ENCODE measurements at regions not wholly inside any gene's neighbourhood (a gene's known extent, or its start where the extent isn't known, plus 50 kb on each side); places are given as distances from the start of the nearest gene placed in this dataset.

DNA sequence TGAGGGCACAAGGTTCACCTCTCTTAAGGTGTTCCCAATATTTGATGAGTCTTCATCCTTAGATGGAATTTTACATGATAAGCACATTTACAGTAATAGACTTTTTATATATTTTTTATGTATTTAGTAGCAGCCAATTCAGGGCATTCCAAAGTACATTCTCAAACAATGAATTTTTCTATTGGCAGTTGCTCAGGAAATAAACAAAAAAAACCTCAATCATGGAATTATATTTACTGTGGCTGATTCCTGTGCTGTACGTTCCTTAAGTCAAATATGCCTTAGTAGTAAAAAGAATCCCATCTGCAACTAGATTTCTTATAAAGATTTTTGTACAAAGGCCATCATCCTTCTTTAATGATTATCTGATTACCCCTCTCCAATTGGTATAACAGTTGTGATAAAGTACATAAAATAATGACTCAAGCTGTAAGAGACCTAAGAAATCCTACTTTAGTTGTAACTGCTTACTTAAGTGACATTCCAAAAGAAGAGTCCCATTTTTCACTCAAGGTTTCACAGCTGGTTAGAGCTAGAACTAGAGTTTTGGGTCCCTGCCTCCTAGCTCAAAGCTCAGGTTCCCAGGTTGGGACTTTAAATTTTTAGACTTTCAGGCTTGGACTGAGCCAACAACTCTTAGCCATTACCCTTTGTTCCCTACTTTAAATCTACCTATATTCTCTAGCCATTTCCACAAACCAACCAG, 152.7 kb downstream of the FHIP1A start:
- Histone ChIP-seq H3K9me2 (replicated peaks; ENCODE audit: insufficient read depth, low read length) (no peaks in the 10 kb centered on the region), H3K27ac (ENCODE audit: low read length) (no peak overlapping the region), H3K4me3 (ENCODE audit: low read length) (no peak overlapping the region), H3K4me2 (ENCODE audit: low read depth, low read length, poor library complexity, severe bottlenecking) (no peak overlapping the region), H3K27me3 (ENCODE audit: low read length) (no peaks in the 10 kb centered on the region), H3K4me1 (ENCODE audit: low read length) (no peaks in the 10 kb centered on the region), H3K9ac (ENCODE audit: low read length) (no peak overlapping the region), H2AFZ (ENCODE audit: low read length) (no peak overlapping the region), H3K36me3 (ENCODE audit: insufficient read depth, low read length) (no peaks in the 10 kb centered on the region), H3K79me2 (ENCODE audit: low read length) (no peaks in the 10 kb centered on the region), H4K20me1 (ENCODE audit: insufficient read depth, low read depth, low read length) (no peaks in the 10 kb centered on the region), H3K9me3 (ENCODE audit: low read length) (no peaks in the 10 kb centered on the region)
- no peak for DNase-seq

DNA sequence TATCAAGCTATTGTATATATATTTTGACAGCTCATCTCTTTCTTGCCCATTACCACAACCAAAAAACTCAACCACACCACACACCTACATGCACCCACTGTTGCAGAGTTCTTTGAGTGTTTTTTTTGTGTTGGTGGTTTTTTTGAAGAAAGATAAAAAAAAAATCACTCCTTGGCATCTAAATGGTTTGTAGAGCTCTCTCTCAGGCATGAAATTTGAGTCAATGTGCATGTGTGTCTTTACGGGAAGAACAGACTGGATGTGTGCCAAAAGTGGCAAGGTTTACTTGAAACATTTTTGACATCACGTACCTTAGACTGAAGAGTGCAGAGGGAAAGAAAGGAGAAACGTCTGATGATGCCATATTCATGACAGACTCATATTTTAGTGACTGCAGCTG, 154.2 kb downstream of the FHIP1A start:
- no peak overlapping the region for H3K4me3 ChIP-seq (ENCODE audit: low read length)
- no peaks in the 10 kb centered on the region for H3K9me2 ChIP-seq (replicated peaks; ENCODE audit: insufficient read depth, low read length)
- H2AFZ ChIP-seq (ENCODE audit: low read length), result no peak overlapping the region
- no peaks in the 10 kb centered on the region for H3K36me3 ChIP-seq (ENCODE audit: insufficient read depth, low read length)
- H3K4me2 ChIP-seq (ENCODE audit: low read depth, low read length, poor library complexity, severe bottlenecking), result no peak overlapping the region
- H3K9ac ChIP-seq (ENCODE audit: low read length), result no peak overlapping the region
- H3K27me3 ChIP-seq (ENCODE audit: low read length), result no peaks in the 10 kb centered on the region
- no peak overlapping the region for H3K27ac ChIP-seq (ENCODE audit: low read length)
- DNase-seq, result no peak
- no peaks in the 10 kb centered on the region for H4K20me1 ChIP-seq (ENCODE audit: insufficient read depth, low read depth, low read length)
- no peaks in the 10 kb centered on the region for H3K79me2 ChIP-seq (ENCODE audit: low read length)
- no peaks in the 10 kb centered on the region for H3K9me3 ChIP-seq (ENCODE audit: low read length)
- H3K4me1 ChIP-seq (ENCODE audit: low read length), result no peaks in the 10 kb centered on the region

DNA sequence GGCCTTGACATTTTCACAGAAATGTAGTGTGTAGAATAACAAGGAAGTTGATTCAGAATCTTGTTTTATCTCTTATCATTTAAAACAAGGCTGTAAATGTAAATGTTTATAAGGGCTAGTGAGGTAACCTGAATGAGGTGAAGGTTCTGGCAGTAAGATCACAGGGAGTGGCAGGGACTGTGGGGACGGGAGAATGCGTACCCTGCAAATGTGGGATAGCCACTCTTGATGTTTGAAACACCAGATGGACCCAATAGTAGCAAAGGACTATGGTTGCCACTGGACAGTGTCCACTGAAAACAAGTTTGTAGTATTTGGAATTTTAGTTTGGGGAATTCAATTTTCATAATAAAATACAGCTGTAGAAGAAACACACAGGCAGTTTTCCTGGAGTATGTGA, 155.3 kb downstream of the FHIP1A start:
- Histone ChIP-seq H3K9ac (ENCODE audit: low read length) (no peak overlapping the region), H3K9me3 (ENCODE audit: low read length) (no peaks in the 10 kb centered on the region), H3K4me1 (ENCODE audit: low read length) (no peaks in the 10 kb centered on the region), H2AFZ (ENCODE audit: low read length) (no peak overlapping the region), H3K4me3 (ENCODE audit: low read length) (no peak overlapping the region), H3K4me2 (ENCODE audit: low read depth, low read length, poor library complexity, severe bottlenecking) (no peak overlapping the region), H4K20me1 (ENCODE audit: insufficient read depth, low read depth, low read length) (no peaks in the 10 kb centered on the region), H3K79me2 (ENCODE audit: low read length) (no peaks in the 10 kb centered on the region), H3K36me3 (ENCODE audit: insufficient read depth, low read length) (no peaks in the 10 kb centered on the region), H3K9me2 (replicated peaks; ENCODE audit: insufficient read depth, low read length) (no peaks in the 10 kb centered on the region), H3K27ac (ENCODE audit: low read length) (no peak overlapping the region), H3K27me3 (ENCODE audit: low read length) (no peaks in the 10 kb centered on the region)
- no peak for DNase-seq

GRCh38 chr4:151565583-151565982, 156.6 kb downstream of the FHIP1A start:
- DNase-seq, result no peak
- Histone ChIP-seq H3K9me2 (replicated peaks; ENCODE audit: insufficient read depth, low read length) (no peaks in the 10 kb centered on the region), H3K79me2 (ENCODE audit: low read length) (no peaks in the 10 kb centered on the region), H3K4me3 (ENCODE audit: low read length) (no peak overlapping the region), H3K9me3 (ENCODE audit: low read length) (no peaks in the 10 kb centered on the region), H3K4me2 (ENCODE audit: low read depth, low read length, poor library complexity, severe bottlenecking) (no peak overlapping the region), H3K4me1 (ENCODE audit: low read length) (no peaks in the 10 kb centered on the region), H2AFZ (ENCODE audit: low read length) (no peak overlapping the region), H3K9ac (ENCODE audit: low read length) (no peak overlapping the region), H4K20me1 (ENCODE audit: insufficient read depth, low read depth, low read length) (no peaks in the 10 kb centered on the region), H3K27me3 (ENCODE audit: low read length) (no peaks in the 10 kb centered on the region), H3K36me3 (ENCODE audit: insufficient read depth, low read length) (no peaks in the 10 kb centered on the region), H3K27ac (ENCODE audit: low read length) (no peak overlapping the region)

DNA sequence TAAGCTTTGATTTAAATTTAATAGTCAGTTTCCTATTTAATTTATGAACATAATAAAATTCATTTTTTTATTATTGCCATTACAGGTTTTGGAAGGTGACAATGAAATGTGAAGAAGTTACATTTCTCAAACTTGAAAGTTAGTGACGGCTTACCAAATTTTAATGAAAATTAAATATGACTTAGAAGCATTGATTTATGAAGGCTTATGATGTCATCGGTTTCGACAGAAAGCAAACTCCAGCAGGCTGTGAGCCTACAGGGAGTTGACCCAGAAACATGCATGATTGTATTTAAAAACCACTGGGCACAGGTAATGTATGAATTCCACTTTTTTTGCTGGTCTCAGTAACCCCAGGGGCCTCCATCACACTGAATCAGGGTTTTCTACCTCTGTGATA, 157.1 kb downstream of the FHIP1A start:
- no peaks in the 10 kb centered on the region for H3K27me3 ChIP-seq (ENCODE audit: low read length)
- no peak overlapping the region for H3K4me3 ChIP-seq (ENCODE audit: low read length)
- H3K4me2 ChIP-seq (ENCODE audit: low read depth, low read length, poor library complexity, severe bottlenecking), result no peak overlapping the region
- H3K36me3 ChIP-seq (ENCODE audit: insufficient read depth, low read length), result no peaks in the 10 kb centered on the region
- no peaks in the 10 kb centered on the region for H4K20me1 ChIP-seq (ENCODE audit: insufficient read depth, low read depth, low read length)
- no peak for DNase-seq
- H3K4me1 ChIP-seq (ENCODE audit: low read length), result no peaks in the 10 kb centered on the region
- no peaks in the 10 kb centered on the region for H3K79me2 ChIP-seq (ENCODE audit: low read length)
- no peak overlapping the region for H2AFZ ChIP-seq (ENCODE audit: low read length)
- no peak overlapping the region for H3K9ac ChIP-seq (ENCODE audit: low read length)
- no peaks in the 10 kb centered on the region for H3K9me3 ChIP-seq (ENCODE audit: low read length)
- no peak overlapping the region for H3K27ac ChIP-seq (ENCODE audit: low read length)
- no peaks in the 10 kb centered on the region for H3K9me2 ChIP-seq (replicated peaks; ENCODE audit: insufficient read depth, low read length)

DNA sequence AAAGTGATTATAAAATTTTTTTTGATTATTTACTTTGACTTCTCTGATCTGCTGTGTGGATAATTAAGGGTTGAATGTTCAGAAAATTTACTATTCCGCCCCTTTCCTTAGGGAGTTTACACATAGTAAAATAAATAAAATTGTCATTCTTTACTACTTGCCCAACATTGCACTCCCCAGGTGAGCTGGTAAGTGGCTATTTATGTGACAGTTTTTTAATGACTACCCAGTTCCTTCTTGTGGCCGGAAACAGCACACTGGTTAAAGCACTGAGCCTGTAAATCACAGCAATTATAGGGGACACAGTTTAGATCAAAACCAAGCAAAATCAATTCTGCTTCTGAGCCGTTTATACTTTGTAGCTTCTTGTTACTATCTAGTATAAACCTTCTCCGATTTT, 158.1 kb downstream of the FHIP1A start:
- H3K36me3 ChIP-seq (ENCODE audit: insufficient read depth, low read length), result no peaks in the 10 kb centered on the region
- no peaks in the 10 kb centered on the region for H3K9me2 ChIP-seq (replicated peaks; ENCODE audit: insufficient read depth, low read length)
- H3K4me3 ChIP-seq (ENCODE audit: low read length), result no peak overlapping the region
- no peaks in the 10 kb centered on the region for H4K20me1 ChIP-seq (ENCODE audit: insufficient read depth, low read depth, low read length)
- H3K79me2 ChIP-seq (ENCODE audit: low read length), result no peaks in the 10 kb centered on the region
- H3K27me3 ChIP-seq (ENCODE audit: low read length), result no peaks in the 10 kb centered on the region
- H3K9ac ChIP-seq (ENCODE audit: low read length), result no peak overlapping the region
- H3K4me1 ChIP-seq (ENCODE audit: low read length), result no peaks in the 10 kb centered on the region
- no peaks in the 10 kb centered on the region for H3K9me3 ChIP-seq (ENCODE audit: low read length)
- DNase-seq, result no peak
- H3K27ac ChIP-seq (ENCODE audit: low read length), result no peak overlapping the region
- H2AFZ ChIP-seq (ENCODE audit: low read length), result no peak overlapping the region
- H3K4me2 ChIP-seq (ENCODE audit: low read depth, low read length, poor library complexity, severe bottlenecking), result no peak overlapping the region

- no peak overlapping the region for H3K4me2 ChIP-seq (ENCODE audit: low read depth, low read length, poor library complexity, severe bottlenecking)
- no peaks in the 10 kb centered on the region for H3K4me1 ChIP-seq (ENCODE audit: low read length)
- H2AFZ ChIP-seq (ENCODE audit: low read length), result no peak overlapping the region
- H3K4me3 ChIP-seq (ENCODE audit: low read length), result no peak overlapping the region
- no peaks in the 10 kb centered on the region for H3K79me2 ChIP-seq (ENCODE audit: low read length)
- H4K20me1 ChIP-seq (ENCODE audit: insufficient read depth, low read depth, low read length), result no peaks in the 10 kb centered on the region
- no peaks in the 10 kb centered on the region for H3K9me2 ChIP-seq (replicated peaks; ENCODE audit: insufficient read depth, low read length)
- H3K36me3 ChIP-seq (ENCODE audit: insufficient read depth, low read length), result no peaks in the 10 kb centered on the region
- no peaks in the 10 kb centered on the region for H3K9me3 ChIP-seq (ENCODE audit: low read length)
- H3K9ac ChIP-seq (ENCODE audit: low read length), result no peak overlapping the region
- DNase-seq, result no peak
- H3K27ac ChIP-seq (ENCODE audit: low read length), result no peak overlapping the region
- no peaks in the 10 kb centered on the region for H3K27me3 ChIP-seq (ENCODE audit: low read length)
These were observed 160.0 kb downstream of the FHIP1A start for GRCh38 chr4:151568966-151569365.

GRCh38 chr4:151569650-151570049, 160.7 kb downstream of the FHIP1A start:
- Histone ChIP-seq H3K4me3 (ENCODE audit: low read length) (no peak overlapping the region), H3K27ac (ENCODE audit: low read length) (no peak overlapping the region), H3K4me1 (ENCODE audit: low read length) (no peaks in the 10 kb centered on the region), H2AFZ (ENCODE audit: low read length) (no peak overlapping the region), H4K20me1 (ENCODE audit: insufficient read depth, low read depth, low read length) (no peaks in the 10 kb centered on the region), H3K36me3 (ENCODE audit: insufficient read depth, low read length) (no peaks in the 10 kb centered on the region), H3K9ac (ENCODE audit: low read length) (no peak overlapping the region), H3K9me2 (replicated peaks; ENCODE audit: insufficient read depth, low read length) (no peaks in the 10 kb centered on the region), H3K4me2 (ENCODE audit: low read depth, low read length, poor library complexity, severe bottlenecking) (no peak overlapping the region), H3K27me3 (ENCODE audit: low read length) (no peaks in the 10 kb centered on the region), H3K9me3 (ENCODE audit: low read length) (no peaks in the 10 kb centered on the region), H3K79me2 (ENCODE audit: low read length) (no peaks in the 10 kb centered on the region)
- no peak for DNase-seq

- Histone ChIP-seq H3K9ac (ENCODE audit: low read length) (no peak overlapping the region), H3K4me2 (ENCODE audit: low read depth, low read length, poor library complexity, severe bottlenecking) (no peak overlapping the region), H4K20me1 (ENCODE audit: insufficient read depth, low read depth, low read length) (no peaks in the 10 kb centered on the region), H3K27me3 (ENCODE audit: low read length) (no peaks in the 10 kb centered on the region), H3K9me3 (ENCODE audit: low read length) (no peaks in the 10 kb centered on the region), H3K9me2 (replicated peaks; ENCODE audit: insufficient read depth, low read length) (no peaks in the 10 kb centered on the region), H3K79me2 (ENCODE audit: low read length) (no peaks in the 10 kb centered on the region), H3K27ac (ENCODE audit: low read length) (no peak overlapping the region), H2AFZ (ENCODE audit: low read length) (no peak overlapping the region), H3K4me1 (ENCODE audit: low read length) (no peaks in the 10 kb centered on the region), H3K4me3 (ENCODE audit: low read length) (no peak overlapping the region), H3K36me3 (ENCODE audit: insufficient read depth, low read length) (no peaks in the 10 kb centered on the region)
- DNase-seq, result no peak
These were observed 164.5 kb downstream of the FHIP1A start for GRCh38 chr4:151573474-151573873.

All from Karpas-422 (cell line).